RWPE2 (cell line): ENCODE measurements at regions not wholly inside any gene's neighbourhood (a gene's known extent, or its start where the extent isn't known, plus 50 kb on each side); places are given as distances from the start of the nearest gene placed in this dataset.
"Not testable (repeated sequence)": the region's sequence is repeated elsewhere in the genome, so short reads cannot be mapped to it uniquely, and the experiment has no call there.

Experiments
- ATAC-seq: fragments of 200-7000 bp; cut with Tn5 transposase; 3 replicates; pipeline ENCODE4 v1.9.1; 2021; ENCODE audit warnings: low read depth
- DNase-seq: peaks from one replicate; pipeline ENCODE4 v3.0.0-alpha.2; 2020; ENCODE audit warnings: low spot score
- H3K27ac ChIP-seq: fragments of 450-650 bp; 2 replicates; pipeline ENCODE4 v1.5.1; 2017; ENCODE audit warnings: mild to moderate bottlenecking; ENCODE audit not compliant: poor library complexity, severe bottlenecking
- H3K27me3 ChIP-seq: fragments of 250-450 bp; sonication (Bioruptor Pico); 2 replicates; pipeline ENCODE4 v1.5.1; 2021; ENCODE audit warnings: mild to moderate bottlenecking, moderate library complexity; ENCODE audit not compliant: insufficient read depth, poor library complexity, severe bottlenecking
- H3K36me3 ChIP-seq: fragments of 250-450 bp; sonication (Bioruptor Pico); 2 replicates; pipeline ENCODE4 v1.5.1; 2020; ENCODE audit warnings: low read depth, mild to moderate bottlenecking, moderate library complexity
- H3K4me1 ChIP-seq: fragments of 250-450 bp; sonication (Bioruptor Pico); 2 replicates; pipeline ENCODE4 v1.5.1; 2021; ENCODE audit warnings: mild to moderate bottlenecking, moderate library complexity; ENCODE audit not compliant: insufficient read depth, poor library complexity, severe bottlenecking
- H3K4me3 ChIP-seq: fragments of 250-450 bp; sonication (Bioruptor Pico); 2 replicates; pipeline ENCODE4 v1.5.1; 2021; ENCODE audit warnings: mild to moderate bottlenecking, moderate library complexity; ENCODE audit not compliant: severe bottlenecking
- H3K9me3 ChIP-seq: fragments of 250-450 bp; sonication (Bioruptor Pico); 2 replicates; pipeline ENCODE4 v1.5.1; 2021; ENCODE audit warnings: mild to moderate bottlenecking, moderate library complexity; ENCODE audit not compliant: severe bottlenecking
- TF ChIP-seq, protein P1 (sequence below): fragments of 450-650 bp; IDR thresholded peaks from one replicate; pipeline ENCODE4 v1.5.1; 2017; ENCODE audit warnings: mild to moderate bottlenecking, moderate library complexity; ENCODE audit not compliant: poor library complexity, severe bottlenecking

- Histone ChIP-seq H3K36me3 (no peaks in the 10 kb centered on the region), H3K27me3 (no peaks in the 10 kb centered on the region), H3K4me3 (no peak overlapping the region), H3K4me1 (peaks cover 6% of the 10 kb centered on the region), H3K27ac (no peak overlapping the region), H3K9me3 (no peaks in the 10 kb centered on the region)
- DNase-seq, result no peak
- ATAC-seq, result 0 out of 3 replicates have a peak, but pooled peaks have one; percentile 35
- TF ChIP-seq, protein P1, sequence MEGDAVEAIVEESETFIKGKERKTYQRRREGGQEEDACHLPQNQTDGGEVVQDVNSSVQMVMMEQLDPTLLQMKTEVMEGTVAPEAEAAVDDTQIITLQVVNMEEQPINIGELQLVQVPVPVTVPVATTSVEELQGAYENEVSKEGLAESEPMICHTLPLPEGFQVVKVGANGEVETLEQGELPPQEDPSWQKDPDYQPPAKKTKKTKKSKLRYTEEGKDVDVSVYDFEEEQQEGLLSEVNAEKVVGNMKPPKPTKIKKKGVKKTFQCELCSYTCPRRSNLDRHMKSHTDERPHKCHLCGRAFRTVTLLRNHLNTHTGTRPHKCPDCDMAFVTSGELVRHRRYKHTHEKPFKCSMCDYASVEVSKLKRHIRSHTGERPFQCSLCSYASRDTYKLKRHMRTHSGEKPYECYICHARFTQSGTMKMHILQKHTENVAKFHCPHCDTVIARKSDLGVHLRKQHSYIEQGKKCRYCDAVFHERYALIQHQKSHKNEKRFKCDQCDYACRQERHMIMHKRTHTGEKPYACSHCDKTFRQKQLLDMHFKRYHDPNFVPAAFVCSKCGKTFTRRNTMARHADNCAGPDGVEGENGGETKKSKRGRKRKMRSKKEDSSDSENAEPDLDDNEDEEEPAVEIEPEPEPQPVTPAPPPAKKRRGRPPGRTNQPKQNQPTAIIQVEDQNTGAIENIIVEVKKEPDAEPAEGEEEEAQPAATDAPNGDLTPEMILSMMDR, result no peak
Measured at GRCh38 chr3:90062631-90063200, 955.3 kb downstream of the EPHA3 start.

DNA sequence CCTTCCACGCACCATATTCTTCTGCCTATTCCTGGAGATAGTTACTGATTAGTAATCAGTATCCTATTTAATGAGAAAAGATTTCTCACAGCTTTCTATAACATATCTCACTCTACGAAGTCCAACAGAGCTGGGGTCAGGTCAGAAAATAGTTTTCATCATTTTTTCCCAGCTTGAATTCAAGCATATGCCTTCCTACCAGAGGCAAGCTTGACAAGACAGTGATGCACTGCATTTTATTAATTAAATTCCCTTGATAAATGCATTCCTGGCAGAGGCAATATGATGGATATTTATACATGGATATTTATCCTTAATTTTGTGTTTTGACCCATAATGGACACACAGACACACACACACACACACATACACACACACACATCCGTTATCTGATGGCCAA is 961.4 kb downstream of the EPHA3 start:
- H3K9me3 ChIP-seq, result no peaks in the 10 kb centered on the region
- DNase-seq (no peak), ATAC-seq (no peak)
- no peaks in the 10 kb centered on the region for H3K36me3 ChIP-seq
- H3K27me3 ChIP-seq, result no peaks in the 10 kb centered on the region
- no peaks in the 10 kb centered on the region for H3K4me1 ChIP-seq
- H3K27ac ChIP-seq, result no peak overlapping the region
- no peak overlapping the region for H3K4me3 ChIP-seq
- TF ChIP-seq, protein P1, result no peak

- Histone ChIP-seq H3K36me3 (no peaks in the 10 kb centered on the region), H3K4me3 (no peak overlapping the region), H3K27ac (no peak overlapping the region), H3K9me3 (no peaks in the 10 kb centered on the region), H3K4me1 (no peaks in the 10 kb centered on the region), H3K27me3 (no peaks in the 10 kb centered on the region)
- no peak for ATAC-seq
- TF ChIP-seq, protein P1, result no peak
- DNase-seq, result no peak
Measured at GRCh38 chr3:90069748-90070147, 962.3 kb downstream of the EPHA3 start.

- Histone ChIP-seq H3K9me3 (no peaks in the 10 kb centered on the region), H3K4me1 (no peaks in the 10 kb centered on the region), H3K27me3 (no peaks in the 10 kb centered on the region), H3K36me3 (no peaks in the 10 kb centered on the region), H3K27ac (no peak overlapping the region), H3K4me3 (no peak overlapping the region)
- DNase-seq, result no peak
- TF ChIP-seq, protein P1, result no peak
- ATAC-seq, result no peak
Measured at GRCh38 chr3:90076136-90076535, 968.7 kb downstream of the EPHA3 start.

DNA sequence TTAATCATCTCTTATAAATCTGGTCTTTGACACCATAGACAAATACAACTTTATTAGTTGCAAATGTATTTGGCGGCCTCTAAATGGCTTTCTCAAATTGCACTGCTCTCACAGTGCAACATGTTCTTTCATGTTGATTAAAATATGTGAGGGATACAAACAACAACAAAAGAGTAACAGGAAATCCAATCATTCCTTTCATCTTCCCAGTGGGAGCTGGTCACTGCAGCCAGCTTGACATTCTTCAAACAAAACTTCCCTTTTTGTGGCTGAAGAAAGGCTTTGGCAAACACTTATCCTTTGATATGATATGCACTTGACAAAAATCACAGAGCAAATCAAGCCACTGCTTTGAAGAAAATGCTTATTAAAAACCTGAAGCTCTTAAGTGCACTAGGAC is 973.6 kb downstream of the EPHA3 start:
- ATAC-seq (no peak), DNase-seq (no peak)
- TF ChIP-seq, protein P1, result no peak
- Histone ChIP-seq H3K27me3 (no peaks in the 10 kb centered on the region), H3K4me3 (no peak overlapping the region), H3K4me1 (no peaks in the 10 kb centered on the region), H3K27ac (no peak overlapping the region), H3K9me3 (no peaks in the 10 kb centered on the region), H3K36me3 (no peaks in the 10 kb centered on the region)

DNA sequence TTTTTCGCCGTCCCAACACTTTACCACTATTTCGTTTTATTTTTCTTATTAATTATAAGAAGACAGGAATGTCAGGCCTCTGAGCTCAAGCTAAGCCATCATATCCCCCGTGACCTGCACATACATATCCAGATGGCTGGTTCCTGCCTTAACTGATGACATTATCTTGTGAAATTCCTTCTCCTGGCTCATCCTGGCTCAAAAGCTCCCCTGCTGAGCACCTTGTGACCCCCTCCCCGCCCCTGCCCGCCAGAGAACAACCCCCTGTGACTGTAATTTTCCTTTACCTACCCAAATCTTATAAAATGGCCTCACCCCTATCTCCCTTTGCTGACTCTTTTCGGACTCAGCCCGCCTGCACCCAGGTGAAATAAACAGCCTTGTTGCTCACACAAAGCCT is 978.9 kb downstream of the EPHA3 start:
- ATAC-seq, H3K36me3 ChIP-seq, H3K9me3 ChIP-seq, H3K4me1 ChIP-seq, H3K27me3 ChIP-seq, DNase-seq, H3K4me3 ChIP-seq, H3K27ac ChIP-seq: not testable (repeated sequence)
